K562 (cell line): ENCODE measurements at regions not wholly inside any gene's neighbourhood (a gene's known extent, or its start where the extent isn't known, plus 50 kb on each side); places are given as distances from the start of the nearest gene placed in this dataset.
A peak's percentile ranks its signal among the peaks of the same experiment; 100 is the strongest.

Experiments
- ATAC-seq: fragments of 200-7000 bp; cut with Tn5 transposase; 3 replicates; pipeline ENCODE4 v1.9.1; 2020; ENCODE audit warnings: moderate library complexity
- BruUV-seq: library from RNA; stranded (reverse); fragments of 400-500 nt; replicated peaks from 2 replicates; lab custom pipeline; 2021; lab: Mats Ljungman, UMichigan
- CTCF ChIA-PET: fragments of 300-600 bp; formaldehyde crosslinking; extraction: SDS; loops from one replicate; lab custom pipeline; 2021; ENCODE audit warnings: low intra/inter-chr PET ratio; lab: Yijun Ruan, JAX
- POLR2A ChIA-PET: fragments of 300-600, 350-650 bp; sonication (Branson Sonifier 250); formaldehyde crosslinking; extraction: SDS; loops from one replicate; lab custom pipeline; 2021; ENCODE audit warnings: antibody characterized with exemption, inconsistent platforms; lab: Yijun Ruan, JAX
- DNase-seq, 4 experiments: peaks; one replicate each; pipeline versions ENCODE4 v3.0.0 to v3.0.0-alpha.2; 2011 to 2018; ENCODE audit warnings: low spot score in 3 of 4, mixed read lengths in 3 of 4; ENCODE audit errors: extremely low read depth in 1 of 4
- FAIRE-seq: peaks from 2 replicates; lab custom pipeline; 2011; peaks lifted over from hg19 to GRCh38; lab: Jason Lieb, UNC
- H2AFZ ChIP-seq: 2 replicates; pipeline ENCODE4 v1.6.0; 2011; ENCODE audit warnings: low read depth, low read length, control low read depth, inconsistent platforms
- H3K27ac ChIP-seq: fragments of 200-600 bp; 3 replicates; pipeline ENCODE4 v1.8.0; 2011; ENCODE audit warnings: low read depth, mild to moderate bottlenecking, control low read depth, inconsistent platforms, low read length, moderate library complexity, mixed read lengths; ENCODE audit errors: extremely low read depth
- H3K27me3 ChIP-seq, 2 experiments: fragments of 300-600 bp in 1 of 2; 2 replicates in 1 of 2; 3 replicates in 1 of 2; pipeline versions ENCODE4 v1.6.0 to v1.8.0; 2011; ENCODE audit warnings: inconsistent platforms in 2 of 2, low read length in 2 of 2, mild to moderate bottlenecking in 1 of 2, mixed read lengths in 1 of 2, moderate library complexity in 1 of 2; ENCODE audit not compliant: control insufficient read depth in 2 of 2, insufficient read depth in 2 of 2
- H3K36me3 ChIP-seq: fragments of 300-600 bp; 3 replicates; pipeline ENCODE4 v1.8.0; 2011; ENCODE audit warnings: mild to moderate bottlenecking, low read length, inconsistent platforms; ENCODE audit not compliant: control insufficient read depth, insufficient read depth
- H3K4me1 ChIP-seq, 2 experiments: fragments of 200-600 bp in 1 of 2; replicated peaks in 1 of 2; 2 replicates in 1 of 2; 3 replicates in 1 of 2; pipeline versions ENCODE4 v1.5.1 to v1.8.0; 2011; ENCODE audit warnings: inconsistent platforms in 2 of 2, low read length in 2 of 2, mild to moderate bottlenecking in 1 of 2, mixed read lengths in 1 of 2, moderate library complexity in 1 of 2; ENCODE audit not compliant: control insufficient read depth in 2 of 2, insufficient read depth in 2 of 2
- H3K4me2 ChIP-seq: 2 replicates; pipeline ENCODE4 v1.6.1; 2011; ENCODE audit warnings: low read length, control low read depth, inconsistent platforms, mixed read lengths; ENCODE audit not compliant: insufficient read depth
- H3K4me3 ChIP-seq: fragments of 200-600 bp; sonication (generic), shearing (Covaris generic); 2 replicates; pipeline ENCODE4 v1.5.1; 2016; ENCODE audit warnings: control low read depth, inconsistent platforms
- H3K79me2 ChIP-seq: fragments of 200-600 bp; 3 replicates; pipeline ENCODE4 v1.8.0; 2011; ENCODE audit warnings: low read length, inconsistent platforms; ENCODE audit not compliant: control insufficient read depth, insufficient read depth
- H3K9ac ChIP-seq, 2 experiments: 2 replicates each; pipeline versions ENCODE4 v1.6.0 to v1.6.1; 2011; ENCODE audit warnings: low read depth in 2 of 2, low read length in 2 of 2, control low read depth in 1 of 2, inconsistent platforms in 1 of 2, mild to moderate bottlenecking in 1 of 2, mixed read lengths in 1 of 2; ENCODE audit not compliant: insufficient read depth in 1 of 2
- H3K9me1 ChIP-seq: one replicate; pipeline ENCODE4 v1.6.0; 2011; ENCODE audit warnings: inconsistent platforms, mild to moderate bottlenecking, low read length, moderate library complexity; ENCODE audit not compliant: control insufficient read depth, insufficient read depth
- H3K9me3 ChIP-seq: replicated peaks from 2 replicates; pipeline ENCODE4 v1.5.1; 2011; ENCODE audit warnings: low read depth, low read length, inconsistent platforms; ENCODE audit not compliant: control insufficient read depth, insufficient read depth
- H4K20me1 ChIP-seq: replicated peaks from 2 replicates; pipeline ENCODE4 v1.6.1; 2011; ENCODE audit warnings: low read length, inconsistent platforms, mixed read lengths; ENCODE audit not compliant: control insufficient read depth, insufficient read depth
- C11orf30 ChIP-seq: fragments of 450-650 bp; IDR thresholded peaks from 2 replicates; pipeline ENCODE4 v1.6.1; 2016; ENCODE audit warnings: low read depth, mild to moderate bottlenecking
- CBFA2T3 ChIP-seq: fragments of 450-650 bp; IDR thresholded peaks from 2 replicates; pipeline ENCODE4 v1.6.1; 2017
- DMBX1 ChIP-seq: fragments of 250-450 bp; sonication (Bioruptor Pico); IDR thresholded peaks from 2 replicates; pipeline ENCODE4 v1.8.0; 2022; ENCODE audit warnings: inconsistent platforms, mild to moderate bottlenecking, moderate library complexity, borderline replicate concordance
- EZH2 ChIP-seq: IDR thresholded peaks from 2 replicates; pipeline ENCODE4 v1.6.1; 2012; ENCODE audit warnings: low read depth, mild to moderate bottlenecking, inconsistent platforms, low read length, borderline replicate concordance
- MAFF ChIP-seq: IDR thresholded peaks from 2 replicates; pipeline ENCODE4 v1.6.1; 2012; ENCODE audit warnings: low read length, improper control_type of control experiment
- MAFG ChIP-seq: fragments of 450-650 bp; conservative IDR thresholded peaks from 2 replicates; pipeline ENCODE4 v1.6.1; 2016; ENCODE audit warnings: missing genetic modification characterization, missing compliant biosample characterization
- MAFK ChIP-seq: IDR thresholded peaks from 2 replicates; pipeline ENCODE4 v1.6.1; 2011; ENCODE audit warnings: low read length, improper control_type of control experiment
- NCOR1 ChIP-seq: fragments of 450-650 bp; IDR thresholded peaks from 2 replicates; pipeline ENCODE4 v1.6.1; 2016; ENCODE audit warnings: mild to moderate bottlenecking, moderate library complexity
- PYGO2 ChIP-seq: fragments of 450-650 bp; IDR thresholded peaks from 2 replicates; pipeline ENCODE4 v1.6.1; 2016; ENCODE audit warnings: mild to moderate bottlenecking, missing genetic modification characterization, moderate library complexity, missing compliant biosample characterization
- RBM22 ChIP-seq: fragments of 200-400 bp; formaldehyde crosslinking; IDR thresholded peaks from 2 replicates; pipeline ENCODE4 v1.6.1; 2018; ENCODE audit warnings: low read length, low read depth; ENCODE audit not compliant: poor library complexity, severe bottlenecking
- SMAD4 ChIP-seq: fragments of 250-450 bp; sonication (Bioruptor Pico); conservative IDR thresholded peaks from 2 replicates; pipeline ENCODE4 v1.8.0; 2021; ENCODE audit warnings: inconsistent platforms, mild to moderate bottlenecking, moderate library complexity
- SRF ChIP-seq, 2 experiments: fragments of 250-450, 450-650 bp in 1 of 2; sonication (Bioruptor Pico) in 1 of 2; sonication (generic) in 1 of 2; formaldehyde crosslinking; IDR thresholded peaks; 2 replicates each; pipeline versions ENCODE4 v1.5.0 to v1.5.1; 2020 to 2022; ENCODE audit warnings: mild to moderate bottlenecking in 1 of 2, missing genetic modification reagents in 1 of 2
- TAF15 ChIP-seq: fragments of 200-400 bp; formaldehyde crosslinking; IDR thresholded peaks from 2 replicates; pipeline ENCODE4 v1.6.1; 2017; ENCODE audit warnings: mild to moderate bottlenecking, low read depth, low read length, moderate library complexity
- ZC3H11A ChIP-seq: IDR thresholded peaks from 2 replicates; pipeline ENCODE4 v1.6.1; 2012; ENCODE audit warnings: low read depth, low read length, improper control_type of control experiment
- ZNF316 ChIP-seq: fragments of 450-650 bp; IDR thresholded peaks from 2 replicates; pipeline ENCODE4 v1.6.1; 2016
- ZNF609 ChIP-seq: sonication (generic); formaldehyde crosslinking; IDR thresholded peaks from 2 replicates; pipeline ENCODE4 v1.8.1; 2023; ENCODE audit warnings: missing genetic modification reagents, mild to moderate bottlenecking, borderline replicate concordance
- ZNF740 ChIP-seq, 3 experiments: fragments of 200-800 bp in 1 of 3; sonication (Bioruptor generic) in 1 of 3; sonication (generic) in 1 of 3; formaldehyde crosslinking in 1 of 3; IDR thresholded peaks; 2 replicates each; pipeline versions ENCODE4 v1.6.1 to v1.8.0; 2016 to 2022; ENCODE audit warnings: mild to moderate bottlenecking in 2 of 3, missing compliant biosample characterization in 2 of 3, missing genetic modification characterization in 2 of 3, missing genetic modification reagents in 1 of 3
- in situ Hi-C: fragments of 300-500 bp; cut with MboI; formaldehyde crosslinking; loops from 4 replicates; pipeline ENCODE4 v1.15.0; 2018; ENCODE audit warnings: inconsistent platforms, mixed read lengths
- intact Hi-C: fragments of 100-400 bp; cut with micrococcal nuclease; formaldehyde crosslinking; loops from 2 replicates; pipeline ENCODE4 v1.14.2; 2022

- no peaks in the 10 kb centered on the region for H3K79me2 ChIP-seq
- POLR2A ChIA-PET, result no interaction called here
- FAIRE-seq, result no peak
- no peaks in the 10 kb centered on the region for H3K9me1 ChIP-seq
- H3K27ac ChIP-seq, result no peak overlapping the region
- no peak for TF ChIP-seq EZH2
- TF ChIP-seq NCOR1, result no peak
- TF ChIP-seq ZNF740 (CRISPR knock-in tag; IDR thresholded peaks at IDR 0.05), result no peak
- TF ChIP-seq ZNF740 (tag; IDR thresholded peaks at IDR 0.05), result no peak
- no peak for TF ChIP-seq PYGO2 (tag)
- peak; percentile 49 for TF ChIP-seq MAFG (tag)
- no peak for TF ChIP-seq ZNF609 (CRISPR knock-in tag)
- peak; percentile 86 for TF ChIP-seq MAFK
- peak; percentile 81 for TF ChIP-seq MAFF
- TF ChIP-seq DMBX1 (CRISPR knock-in tag), result no peak
- no peak for TF ChIP-seq SRF (CRISPR knock-in tag; IDR thresholded peaks at IDR 0.05)
- TF ChIP-seq CBFA2T3, result no peak
- no peak for TF ChIP-seq TAF15
- TF ChIP-seq ZC3H11A, result no peak
- TF ChIP-seq RBM22, result no peak
- TF ChIP-seq ZNF316, result peak; percentile 65
- no peak for TF ChIP-seq SMAD4 (CRISPR knock-in tag)
- TF ChIP-seq C11orf30, result peak; percentile 49; the same call in 1 of the 2 replicates
- in situ Hi-C loops, result no loop called here
- H3K4me1 ChIP-seq, result no peaks in the 10 kb centered on the region
- no peaks in the 10 kb centered on the region for H4K20me1 ChIP-seq
- DNase-seq, result no peak
- no peaks in the 10 kb centered on the region; a peak in 2 of 5 replicates for H3K27me3 ChIP-seq
- no peak overlapping the region for H2AFZ ChIP-seq
- no TSS peak for BruUV-seq
- intact Hi-C loops, result no loop called here
- H3K9me3 ChIP-seq, result no peaks in the 10 kb centered on the region
- CTCF ChIA-PET, result no interaction called here
- no peak for ATAC-seq
- H3K4me2 ChIP-seq, result no peak overlapping the region
- no peak overlapping the region for H3K4me3 ChIP-seq
- no peaks in the 10 kb centered on the region for H3K36me3 ChIP-seq
- no peak overlapping the region for H3K9ac ChIP-seq
Measured at GRCh38 chr3:56883828-56884227, 82.1 kb upstream of the ARHGEF3 start.
